ENCODE measurements at regions not wholly inside any gene's neighbourhood (a gene's known extent, or its start where the extent isn't known, plus 50 kb on each side); places are given as distances from the start of the nearest gene placed in this dataset.
"Not testable (repeated sequence)": the region's sequence is repeated elsewhere in the genome, so short reads cannot be mapped to it uniquely, and the experiment has no call there.

- no peaks in the 10 kb centered on the region for H3K4me1 ChIP-seq (ENCODE audit: control insufficient read depth in 2 of 2, insufficient read depth in 2 of 2, low read length in 2 of 2)
- no peaks in the 10 kb centered on the region for H3K9me3 ChIP-seq (ENCODE audit: control insufficient read depth in 2 of 2, low read length in 2 of 2)
- no peak overlapping the region for H3K9ac ChIP-seq (ENCODE audit: low read depth in 1 of 2, low read length in 2 of 2)
- no peak overlapping the region for H3K4me3 ChIP-seq (ENCODE audit: low read length in 2 of 2)
- H3K36me3 ChIP-seq (ENCODE audit: control insufficient read depth in 2 of 2, insufficient read depth in 2 of 2, low read length in 2 of 2): no peaks in the 10 kb centered on the region
- H3K27ac ChIP-seq (ENCODE audit: low read depth in 2 of 2, low read length in 2 of 2): no peak overlapping the region
- no peaks in the 10 kb centered on the region for H3K27me3 ChIP-seq (ENCODE audit: control insufficient read depth in 2 of 2, insufficient read depth in 2 of 2, low read length in 2 of 2)
These were observed 356.9 kb upstream of the STXBP6 start for GRCh38 chr14:25406818-25407217.

GRCh38 chr14:25400607-25401206, 350.8 kb upstream of the STXBP6 start:
- Histone ChIP-seq H3K4me3 (ENCODE audit: low read length in 2 of 2) (no peak overlapping the region), H3K9me3 (ENCODE audit: control insufficient read depth in 2 of 2, low read length in 2 of 2) (no peaks in the 10 kb centered on the region), H3K4me1 (ENCODE audit: control insufficient read depth in 2 of 2, insufficient read depth in 2 of 2, low read length in 2 of 2) (no peaks in the 10 kb centered on the region), H3K27me3 (ENCODE audit: control insufficient read depth in 2 of 2, insufficient read depth in 2 of 2, low read length in 2 of 2) (no peaks in the 10 kb centered on the region), H3K27ac (ENCODE audit: low read depth in 2 of 2, low read length in 2 of 2) (no peak overlapping the region), H3K36me3 (ENCODE audit: control insufficient read depth in 2 of 2, insufficient read depth in 2 of 2, low read length in 2 of 2) (no peaks in the 10 kb centered on the region), H3K9ac (ENCODE audit: low read depth in 1 of 2, low read length in 2 of 2) (no peak overlapping the region)

DNA sequence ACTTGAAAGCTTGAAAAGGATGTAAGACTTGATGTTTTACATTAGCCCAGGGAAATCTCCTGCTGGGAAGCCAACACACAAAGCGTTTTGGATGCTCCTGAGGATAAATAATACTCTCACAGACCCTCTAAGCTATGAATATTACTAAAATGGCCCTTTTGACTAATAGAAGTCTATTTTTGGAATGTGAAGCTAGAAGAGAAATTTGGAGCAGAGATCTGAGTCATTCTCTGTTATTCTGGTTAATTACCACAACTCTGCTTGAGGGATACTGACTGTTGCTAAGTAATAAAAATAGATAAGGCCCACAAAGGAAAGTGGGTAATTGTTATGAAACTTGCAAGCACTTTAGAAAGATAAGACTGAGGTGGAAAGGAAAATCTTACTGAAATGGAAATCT, 346.2 kb upstream of the STXBP6 start:
- no peak overlapping the region for H3K27ac ChIP-seq (ENCODE audit: low read depth in 2 of 2, low read length in 2 of 2)
- no peaks in the 10 kb centered on the region for H3K27me3 ChIP-seq (ENCODE audit: control insufficient read depth in 2 of 2, insufficient read depth in 2 of 2, low read length in 2 of 2)

DNA sequence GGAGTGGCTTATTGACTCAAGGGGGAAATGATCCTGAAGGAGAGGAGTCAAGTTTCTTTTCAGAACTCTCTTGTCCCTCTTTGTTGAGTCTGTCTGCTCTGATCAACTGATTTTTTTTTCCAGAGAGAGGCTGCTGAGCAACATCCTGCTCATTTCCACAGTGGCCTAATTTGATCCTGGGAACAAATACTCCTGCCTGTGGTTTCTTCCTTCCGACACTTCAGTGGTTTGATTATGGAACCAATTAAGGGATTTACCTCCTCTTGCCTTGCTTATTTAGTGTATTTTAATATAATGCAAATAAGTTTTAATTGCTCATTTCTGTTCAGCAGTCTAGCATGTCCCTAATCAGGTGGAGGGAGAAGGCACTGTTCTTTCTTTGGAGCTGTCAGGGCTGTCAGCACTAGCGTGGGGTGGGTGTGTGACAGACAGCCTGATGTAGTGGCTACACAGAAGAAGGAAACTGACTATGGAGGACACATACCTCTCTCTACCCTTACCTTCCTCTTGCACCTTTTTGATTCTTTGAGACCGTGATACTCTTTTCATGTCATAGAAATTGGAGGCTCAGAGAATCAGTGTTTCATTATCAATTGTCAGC, 344.9 kb upstream of the STXBP6 start:
- no peaks in the 10 kb centered on the region for H3K9me3 ChIP-seq (ENCODE audit: control insufficient read depth in 2 of 2, low read length in 2 of 2)
- no peaks in the 10 kb centered on the region for H3K27me3 ChIP-seq (ENCODE audit: control insufficient read depth in 2 of 2, insufficient read depth in 2 of 2, low read length in 2 of 2)
- no peak overlapping the region for H3K27ac ChIP-seq (ENCODE audit: low read depth in 2 of 2, low read length in 2 of 2)
- H3K4me1 ChIP-seq (ENCODE audit: control insufficient read depth in 2 of 2, insufficient read depth in 2 of 2, low read length in 2 of 2): no peaks in the 10 kb centered on the region
- H3K36me3 ChIP-seq (ENCODE audit: control insufficient read depth in 2 of 2, insufficient read depth in 2 of 2, low read length in 2 of 2): no peaks in the 10 kb centered on the region
- no peak overlapping the region for H3K4me3 ChIP-seq (ENCODE audit: low read length in 2 of 2)
- H3K9ac ChIP-seq (ENCODE audit: low read depth in 1 of 2, low read length in 2 of 2): no peak overlapping the region

More for the DNA sequence above, 346.2 kb upstream of the STXBP6 start:
- H3K4me3 ChIP-seq (ENCODE audit: low read length in 2 of 2): no peak overlapping the region
- H3K4me1 ChIP-seq (ENCODE audit: control insufficient read depth in 2 of 2, insufficient read depth in 2 of 2, low read length in 2 of 2): no peaks in the 10 kb centered on the region
- H3K9ac ChIP-seq (ENCODE audit: low read depth in 1 of 2, low read length in 2 of 2): no peak overlapping the region
- no peaks in the 10 kb centered on the region for H3K9me3 ChIP-seq (ENCODE audit: control insufficient read depth in 2 of 2, low read length in 2 of 2)
- no peaks in the 10 kb centered on the region for H3K36me3 ChIP-seq (ENCODE audit: control insufficient read depth in 2 of 2, insufficient read depth in 2 of 2, low read length in 2 of 2)

DNA sequence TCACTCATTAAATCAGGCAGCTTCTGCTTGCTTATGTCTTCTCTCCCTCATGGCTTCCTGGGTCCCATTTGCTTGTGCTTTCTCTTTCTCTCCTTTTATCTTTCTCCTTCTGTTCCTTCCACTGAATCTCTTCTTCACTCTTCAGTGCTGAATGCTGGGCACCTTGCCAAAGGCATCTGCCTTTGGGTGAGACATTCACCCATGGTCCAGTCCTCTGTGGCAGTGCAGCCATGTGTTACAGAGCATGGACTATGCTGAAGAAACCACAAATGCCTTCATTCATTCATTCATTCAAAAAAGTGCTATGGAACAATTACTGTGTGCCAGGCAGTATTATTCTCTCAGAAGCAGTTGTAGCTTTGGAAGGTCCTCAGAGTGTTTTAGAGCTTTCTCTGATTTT, 344.4 kb upstream of the STXBP6 start:
- H3K9ac ChIP-seq (ENCODE audit: low read depth in 1 of 2, low read length in 2 of 2): no peak overlapping the region
- no peaks in the 10 kb centered on the region for H3K4me1 ChIP-seq (ENCODE audit: control insufficient read depth in 2 of 2, insufficient read depth in 2 of 2, low read length in 2 of 2)
- no peaks in the 10 kb centered on the region for H3K9me3 ChIP-seq (ENCODE audit: control insufficient read depth in 2 of 2, low read length in 2 of 2)
- H3K36me3 ChIP-seq (ENCODE audit: control insufficient read depth in 2 of 2, insufficient read depth in 2 of 2, low read length in 2 of 2): no peaks in the 10 kb centered on the region
- H3K4me3 ChIP-seq (ENCODE audit: low read length in 2 of 2): no peak overlapping the region
- H3K27me3 ChIP-seq (ENCODE audit: control insufficient read depth in 2 of 2, insufficient read depth in 2 of 2, low read length in 2 of 2): no peaks in the 10 kb centered on the region
- no peak overlapping the region for H3K27ac ChIP-seq (ENCODE audit: low read depth in 2 of 2, low read length in 2 of 2)

GRCh38 chr14:25389948-25390347, 340.0 kb upstream of the STXBP6 start:
- Histone ChIP-seq H3K27me3 (ENCODE audit: control insufficient read depth in 2 of 2, insufficient read depth in 2 of 2, low read length in 2 of 2) (no peaks in the 10 kb centered on the region), H3K4me3 (ENCODE audit: low read length in 2 of 2) (no peak overlapping the region), H3K27ac (ENCODE audit: low read depth in 2 of 2, low read length in 2 of 2) (no peak overlapping the region), H3K9me3 (ENCODE audit: control insufficient read depth in 2 of 2, low read length in 2 of 2) (no peaks in the 10 kb centered on the region), H3K36me3 (ENCODE audit: control insufficient read depth in 2 of 2, insufficient read depth in 2 of 2, low read length in 2 of 2) (no peaks in the 10 kb centered on the region), H3K4me1 (ENCODE audit: control insufficient read depth in 2 of 2, insufficient read depth in 2 of 2, low read length in 2 of 2) (no peaks in the 10 kb centered on the region), H3K9ac (ENCODE audit: low read depth in 1 of 2, low read length in 2 of 2) (no peak overlapping the region)

DNA sequence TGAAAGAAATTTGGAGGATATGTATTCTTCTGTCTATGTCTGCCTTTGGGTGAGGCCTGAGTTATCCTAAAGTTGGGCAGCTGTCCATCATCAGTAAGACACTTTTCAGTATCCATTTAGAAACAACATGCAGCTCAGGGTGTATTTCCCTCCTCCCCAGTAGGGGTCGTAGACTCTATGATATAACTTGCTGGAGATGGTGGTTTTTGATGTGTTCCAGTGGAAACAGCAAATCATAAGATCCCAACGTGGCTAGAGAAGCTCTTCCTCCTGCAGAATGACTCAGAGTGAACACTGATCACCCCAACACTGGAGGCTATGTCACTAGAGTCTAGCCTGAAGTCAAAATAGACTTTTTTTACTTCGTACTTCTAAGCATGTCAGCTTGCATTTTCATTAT, 331.6 kb upstream of the STXBP6 start:
- H3K9ac ChIP-seq (ENCODE audit: low read depth in 1 of 2, low read length in 2 of 2): no peak overlapping the region
- H3K9me3 ChIP-seq (ENCODE audit: control insufficient read depth in 2 of 2, low read length in 2 of 2): no peaks in the 10 kb centered on the region
- H3K36me3 ChIP-seq (ENCODE audit: control insufficient read depth in 2 of 2, insufficient read depth in 2 of 2, low read length in 2 of 2): no peaks in the 10 kb centered on the region
- no peaks in the 10 kb centered on the region for H3K4me1 ChIP-seq (ENCODE audit: control insufficient read depth in 2 of 2, insufficient read depth in 2 of 2, low read length in 2 of 2)
- no peaks in the 10 kb centered on the region for H3K27me3 ChIP-seq (ENCODE audit: control insufficient read depth in 2 of 2, insufficient read depth in 2 of 2, low read length in 2 of 2)
- H3K4me3 ChIP-seq (ENCODE audit: low read length in 2 of 2): no peak overlapping the region
- no peak overlapping the region for H3K27ac ChIP-seq (ENCODE audit: low read depth in 2 of 2, low read length in 2 of 2)

DNA sequence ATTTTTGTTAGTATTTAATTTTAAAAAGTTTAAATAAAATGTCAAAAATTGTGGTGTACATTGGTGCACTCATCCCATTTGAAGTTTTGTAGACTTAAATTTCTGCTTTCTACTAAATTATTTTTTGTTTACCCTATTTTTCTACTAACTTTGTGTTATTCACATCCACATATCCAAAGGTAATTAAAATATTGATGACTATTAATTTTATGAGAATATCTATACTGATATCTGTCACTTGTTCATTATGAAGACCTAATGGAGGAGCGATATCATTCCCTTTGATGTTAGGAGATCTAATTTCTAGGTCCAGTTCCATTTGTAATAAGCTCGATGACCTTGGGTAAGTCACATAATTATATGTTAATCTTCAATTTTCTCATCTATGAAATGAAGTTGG, 325.7 kb upstream of the STXBP6 start:
- Histone ChIP-seq H3K27me3 (ENCODE audit: control insufficient read depth in 2 of 2, insufficient read depth in 2 of 2, low read length in 2 of 2) (no peaks in the 10 kb centered on the region), H3K9ac (ENCODE audit: low read depth in 1 of 2, low read length in 2 of 2) (no peak overlapping the region), H3K36me3 (ENCODE audit: control insufficient read depth in 2 of 2, insufficient read depth in 2 of 2, low read length in 2 of 2) (no peaks in the 10 kb centered on the region), H3K27ac (ENCODE audit: low read depth in 2 of 2, low read length in 2 of 2) (no peak overlapping the region), H3K4me1 (ENCODE audit: control insufficient read depth in 2 of 2, insufficient read depth in 2 of 2, low read length in 2 of 2) (peaks cover 0 to 10% of the 10 kb centered on the region in 2 donors), H3K9me3 (ENCODE audit: control insufficient read depth in 2 of 2, low read length in 2 of 2) (no peaks in the 10 kb centered on the region), H3K4me3 (ENCODE audit: low read length in 2 of 2) (no peak overlapping the region)

DNA sequence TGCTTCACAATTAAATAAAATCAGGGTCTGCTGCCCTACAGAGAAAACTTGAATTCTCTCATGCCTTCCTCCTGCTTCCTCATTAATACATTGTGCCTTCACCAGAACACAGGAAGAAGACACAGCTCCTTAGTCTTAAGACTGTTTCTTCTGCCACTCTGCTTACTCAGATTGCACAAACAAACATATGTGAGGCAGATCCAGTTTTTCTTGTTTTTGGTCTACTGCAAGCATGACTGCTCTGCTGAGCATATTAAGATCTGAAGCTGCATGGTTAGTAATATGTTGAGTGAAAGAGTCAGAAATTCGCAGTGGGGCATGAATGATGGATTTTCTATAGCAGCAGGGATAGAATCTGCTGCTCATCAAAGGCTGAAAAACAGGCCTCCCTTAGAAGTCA, 321.1 kb upstream of the STXBP6 start:
- no peak overlapping the region for H3K27ac ChIP-seq (ENCODE audit: low read depth in 2 of 2, low read length in 2 of 2)

DNA sequence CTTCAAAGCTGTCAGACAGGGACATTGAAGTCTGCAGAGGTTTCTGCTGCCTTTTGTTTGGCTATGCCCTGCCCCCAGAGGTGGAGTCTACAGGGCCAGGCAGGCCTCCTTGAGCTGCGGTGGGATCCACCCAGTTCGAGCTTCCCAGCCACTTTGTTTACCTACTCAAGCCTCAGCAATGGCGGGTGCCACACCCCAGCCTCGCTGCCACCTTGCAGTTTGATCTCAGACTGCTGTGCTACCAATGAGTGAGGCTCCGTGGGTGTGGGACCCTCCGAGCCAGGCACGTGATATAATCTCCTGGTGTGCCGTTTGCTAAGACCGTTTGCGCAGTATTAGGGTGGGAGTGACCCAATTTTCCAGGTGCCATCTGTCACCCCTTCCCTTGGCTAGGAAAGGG, 320.1 kb upstream of the STXBP6 start:
- not testable (repeated sequence) for H3K4me3 ChIP-seq (ENCODE audit: low read length in 2 of 2); H3K27ac ChIP-seq (ENCODE audit: low read depth in 2 of 2, low read length in 2 of 2); H3K9me3 ChIP-seq (ENCODE audit: control insufficient read depth in 2 of 2, low read length in 2 of 2); H3K27me3 ChIP-seq (ENCODE audit: control insufficient read depth in 2 of 2, insufficient read depth in 2 of 2, low read length in 2 of 2); H3K4me1 ChIP-seq (ENCODE audit: control insufficient read depth in 2 of 2, insufficient read depth in 2 of 2, low read length in 2 of 2); H3K36me3 ChIP-seq (ENCODE audit: control insufficient read depth in 2 of 2, insufficient read depth in 2 of 2, low read length in 2 of 2); H3K9ac ChIP-seq (ENCODE audit: low read depth in 1 of 2, low read length in 2 of 2)

More for the DNA sequence above, 321.1 kb upstream of the STXBP6 start:
- no peak overlapping the region for H3K4me3 ChIP-seq (ENCODE audit: low read length in 2 of 2)
- H3K36me3 ChIP-seq (ENCODE audit: control insufficient read depth in 2 of 2, insufficient read depth in 2 of 2, low read length in 2 of 2): no peaks in the 10 kb centered on the region
- H3K9me3 ChIP-seq (ENCODE audit: control insufficient read depth in 2 of 2, low read length in 2 of 2): no peaks in the 10 kb centered on the region
- H3K9ac ChIP-seq (ENCODE audit: low read depth in 1 of 2, low read length in 2 of 2): no peak overlapping the region
- H3K27me3 ChIP-seq (ENCODE audit: control insufficient read depth in 2 of 2, insufficient read depth in 2 of 2, low read length in 2 of 2): no peaks in the 10 kb centered on the region
- peaks cover 0 to 10% of the 10 kb centered on the region in 2 donors for H3K4me1 ChIP-seq (ENCODE audit: control insufficient read depth in 2 of 2, insufficient read depth in 2 of 2, low read length in 2 of 2)

Data from mucosa of rectum (tissue), 2 donors.